GM12865 (cell line): ENCODE measurements at regions not wholly inside any gene's neighbourhood (a gene's known extent, or its start where the extent isn't known, plus 50 kb on each side); places are given as distances from the start of the nearest gene placed in this dataset.
"Not testable (repeated sequence)": the region's sequence is repeated elsewhere in the genome, so short reads cannot be mapped to it uniquely, and the experiment has no call there.

Experiments used
- DNase-seq: peaks from one replicate; pipeline ENCODE4 v3.0.0; 2010; ENCODE audit warnings: low read depth
- H3K4me3 ChIP-seq: 2 replicates; pipeline ENCODE4 v1.5.1; 2011; ENCODE audit warnings: mild to moderate bottlenecking, low read depth, low read length, control low read depth
- CTCF ChIP-seq: IDR thresholded peaks from 2 replicates; pipeline ENCODE4 v1.5.1; 2011; ENCODE audit warnings: low read length, control low read depth, low read depth, inconsistent platforms; ENCODE audit not compliant: insufficient read depth; ENCODE audit errors: missing control alignments

DNA sequence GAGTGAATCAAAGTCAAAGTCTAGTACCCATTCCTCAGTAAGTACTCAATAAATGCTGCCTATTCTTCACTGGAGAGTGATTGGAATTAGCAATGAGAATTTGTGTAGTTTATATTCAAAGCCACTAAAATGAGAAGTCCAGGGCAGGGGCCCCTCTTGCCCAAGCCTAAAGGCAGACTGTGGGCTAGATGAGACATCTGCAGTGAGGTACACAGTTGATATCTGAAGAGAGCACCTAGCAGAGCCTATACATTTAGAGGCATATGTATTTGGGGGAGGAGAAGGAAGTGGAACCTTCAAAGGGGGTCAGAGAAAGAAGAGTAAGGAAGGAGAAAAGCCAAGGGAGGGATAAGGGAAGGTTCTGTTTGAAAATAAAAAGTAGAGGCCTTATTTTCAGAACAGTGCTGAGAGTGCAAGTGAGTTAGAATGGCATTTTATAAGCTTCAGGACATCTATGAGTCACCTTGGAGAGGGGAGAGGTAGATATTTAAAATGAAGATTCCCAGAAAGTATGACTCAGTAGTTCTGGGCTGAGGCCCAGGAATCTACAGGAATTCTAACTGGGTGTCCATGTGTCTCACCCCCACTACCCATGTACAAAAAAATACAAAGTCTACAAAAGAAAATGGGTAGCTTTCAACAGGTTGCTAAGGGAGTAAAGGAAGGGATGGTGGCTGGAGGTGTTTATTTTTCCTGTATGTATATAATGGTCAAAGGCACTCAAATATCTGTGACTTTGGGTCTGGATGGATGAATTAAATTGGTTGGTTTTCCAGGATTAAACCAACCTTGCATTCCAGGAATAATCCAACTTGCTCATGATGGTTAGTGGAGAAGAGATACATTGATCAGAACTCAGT is 135.1 kb downstream of the ZFP64 start:
- DNase-seq, result no peak
- TF ChIP-seq CTCF, result no peak
- no peak overlapping the region for H3K4me3 ChIP-seq

- TF ChIP-seq CTCF, result no peak
- peak; percentile 5 for DNase-seq
- H3K4me3 ChIP-seq, result no peak overlapping the region
Observed at GRCh38 chr20:52054123-52054522, 137.5 kb downstream of the ZFP64 start.

DNA sequence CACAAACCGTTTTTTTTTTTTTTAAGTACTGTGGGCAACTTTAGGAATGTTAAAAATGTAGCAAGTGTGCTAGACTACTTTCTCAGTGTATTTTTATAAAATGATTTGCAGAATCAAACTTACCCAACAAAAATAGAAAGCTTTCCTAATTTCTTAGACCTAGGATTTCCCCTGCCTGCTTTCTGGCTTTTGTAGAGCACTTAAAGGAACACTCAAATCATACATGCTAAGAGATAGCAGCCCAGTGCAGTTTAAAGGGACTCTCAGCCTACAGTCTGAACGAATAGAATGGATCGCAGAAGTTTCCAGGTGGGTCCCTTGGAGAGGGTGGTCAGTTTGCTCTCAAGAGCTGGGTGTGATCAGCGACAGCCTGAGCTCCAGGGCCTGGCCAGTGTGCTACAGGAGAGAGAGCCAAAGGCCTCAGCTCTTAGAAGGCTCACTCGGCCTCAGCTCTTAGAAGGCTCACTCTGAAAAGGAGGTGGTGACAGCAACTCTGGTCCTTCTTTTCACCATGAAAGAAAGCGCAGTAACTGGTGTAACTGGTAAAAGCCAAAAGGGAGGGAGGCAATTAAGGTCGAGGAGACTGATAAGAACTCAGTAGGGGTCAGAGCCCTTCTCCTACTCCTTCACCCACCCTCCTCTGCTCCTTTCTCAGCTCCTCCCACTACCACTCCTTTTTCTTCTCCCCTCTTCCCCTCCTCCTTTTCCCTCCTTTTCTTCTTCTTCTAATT is 142.4 kb downstream of the ZFP64 start:
- DNase-seq, result no peak
- no peak overlapping the region for H3K4me3 ChIP-seq
- no peak for TF ChIP-seq CTCF

- no peak overlapping the region for H3K4me3 ChIP-seq
- no peak for TF ChIP-seq CTCF
- peak; percentile 12 for DNase-seq
Observed at GRCh38 chr20:52047811-52048764, 143.5 kb downstream of the ZFP64 start.

GRCh38 chr20:52041966-52042365 is 149.6 kb downstream of the ZFP64 start:
- no peak overlapping the region for H3K4me3 ChIP-seq
- no peak for TF ChIP-seq CTCF
- no peak for DNase-seq

GRCh38 chr20:52039790-52040189 is 151.8 kb downstream of the ZFP64 start:
- DNase-seq, result no peak
- no peak overlapping the region for H3K4me3 ChIP-seq
- no peak for TF ChIP-seq CTCF

GRCh38 chr20:52038632-52039031 is 152.9 kb downstream of the ZFP64 start:
- not testable (repeated sequence) for DNase-seq, H3K4me3 ChIP-seq
